ENCODE measurements at regions not wholly inside any gene's neighbourhood (a gene's known extent, or its start where the extent isn't known, plus 50 kb on each side); places are given as distances from the start of the nearest gene placed in this dataset.

DNA sequence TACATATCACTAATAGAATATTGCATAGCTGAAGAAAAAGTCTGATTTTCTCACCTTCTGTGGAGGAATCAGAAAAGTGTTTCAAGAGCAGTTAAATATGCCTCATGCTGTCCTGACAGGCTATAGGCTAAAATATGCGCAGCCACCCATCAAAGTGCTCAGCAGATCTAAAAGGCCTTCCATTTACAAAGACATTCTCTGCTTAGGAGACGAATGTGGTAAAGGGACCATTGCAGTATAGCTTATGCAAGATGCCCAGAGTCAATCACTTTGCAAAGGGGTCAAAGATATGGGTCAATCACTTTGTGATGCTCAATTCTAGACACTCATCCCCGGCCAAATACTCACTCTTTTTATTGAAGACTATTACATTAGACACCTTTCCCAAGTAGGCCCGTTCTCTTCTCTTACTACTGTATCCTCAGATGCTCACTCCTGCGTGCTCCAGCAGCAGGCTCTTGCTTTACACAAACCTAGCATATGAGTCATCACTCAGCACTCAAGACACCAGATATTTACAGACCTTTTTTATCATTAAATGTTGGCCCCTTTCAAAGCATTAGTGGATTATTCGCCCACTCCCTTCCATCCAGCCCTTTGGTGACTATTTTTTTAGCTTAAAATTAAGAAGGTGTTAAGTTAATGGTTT lies 568.2 kb upstream of the CDH18 start:
- no peak overlapping the region for H3K27ac ChIP-seq (ENCODE audit: low read depth, low read length)
- H3K4me3 ChIP-seq (ENCODE audit: low read length in 2 of 2) = no peak overlapping the region
- Mint-ChIP-seq H3K4me3 (no peak overlapping the region), H3K4me1 (no peaks in the 10 kb centered on the region), H3K27ac (no peak overlapping the region), H3K36me3 (no peaks in the 10 kb centered on the region), H3K9me3 (peaks cover 0 to 46% (median 10%) of the 10 kb centered on the region in 8 donors), H3K27me3 (no peaks in the 10 kb centered on the region)
- no peaks in the 10 kb centered on the region for H3K9me3 ChIP-seq (ENCODE audit: control insufficient read depth in 1 of 2, low read length in 2 of 2)
- no peaks in the 10 kb centered on the region for H3K4me1 ChIP-seq (ENCODE audit: insufficient read depth, low read length)
- intact Hi-C loops (cut with micrococcal nuclease) = no loop called here
- CTCF ChIA-PET (ENCODE audit: partially characterized antibody) = no interaction called here
- no peaks in the 10 kb centered on the region for H3K27me3 ChIP-seq (ENCODE audit: insufficient read depth, low read length)
- DNase-seq = no peak
- POLR2A ChIA-PET (ENCODE audit: partially characterized antibody) = no interaction called here
- no peaks in the 10 kb centered on the region for H3K36me3 ChIP-seq (ENCODE audit: insufficient read depth, low read length)

DNA sequence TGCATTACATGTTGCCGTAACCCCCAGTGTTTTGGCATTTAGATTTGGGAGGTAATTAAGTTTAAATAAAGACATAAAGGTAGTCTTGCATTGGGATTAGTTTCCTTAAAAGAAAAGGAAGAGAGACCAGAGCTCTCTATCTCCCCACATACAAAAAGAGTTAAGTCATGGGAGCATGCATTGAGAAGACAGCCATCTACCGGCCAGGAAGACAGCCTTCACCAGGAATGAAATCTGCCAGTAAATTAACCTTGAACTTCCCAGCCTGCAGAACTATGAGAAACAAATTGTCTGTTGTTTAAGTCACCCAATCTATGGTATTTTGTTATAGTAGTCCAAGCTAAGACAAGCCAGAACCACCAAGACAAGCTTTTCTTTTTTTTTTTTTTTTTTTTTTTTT lies 567.0 kb upstream of the CDH18 start:
- CTCF ChIA-PET (ENCODE audit: partially characterized antibody) = no interaction called here
- peaks cover 0 to 42% (median 9%) of the 10 kb centered on the region in 8 donors for H3K9me3 Mint-ChIP-seq
- no peaks in the 10 kb centered on the region for H3K36me3 Mint-ChIP-seq
- H3K4me1 Mint-ChIP-seq = no peaks in the 10 kb centered on the region
- no peaks in the 10 kb centered on the region for H3K27me3 Mint-ChIP-seq
- no peaks in the 10 kb centered on the region for H3K4me1 ChIP-seq (ENCODE audit: insufficient read depth, low read length)
- H3K9me3 ChIP-seq (ENCODE audit: control insufficient read depth in 1 of 2, low read length in 2 of 2) = no peaks in the 10 kb centered on the region
- no peak overlapping the region for H3K27ac ChIP-seq (ENCODE audit: low read depth, low read length)
- H3K4me3 Mint-ChIP-seq = no peak overlapping the region
- no peaks in the 10 kb centered on the region for H3K36me3 ChIP-seq (ENCODE audit: insufficient read depth, low read length)
- no peak for DNase-seq
- H3K27me3 ChIP-seq (ENCODE audit: insufficient read depth, low read length) = no peaks in the 10 kb centered on the region
- POLR2A ChIA-PET (ENCODE audit: partially characterized antibody) = no interaction called here
- H3K27ac Mint-ChIP-seq = no peak overlapping the region
- intact Hi-C loops (cut with micrococcal nuclease) = no loop called here
- H3K4me3 ChIP-seq (ENCODE audit: low read length in 2 of 2) = no peak overlapping the region

GRCh38 chr5:20554001-20554400 lies 566.0 kb upstream of the CDH18 start:
- H3K36me3 ChIP-seq (ENCODE audit: insufficient read depth, low read length) = no peaks in the 10 kb centered on the region
- no peak overlapping the region for H3K27ac ChIP-seq (ENCODE audit: low read depth, low read length)
- H3K4me1 ChIP-seq (ENCODE audit: insufficient read depth, low read length) = no peaks in the 10 kb centered on the region
- Mint-ChIP-seq H3K9me3 (peaks cover 2 to 46% (median 7%) of the 10 kb centered on the region in 8 donors), H3K36me3 (no peaks in the 10 kb centered on the region), H3K4me1 (no peaks in the 10 kb centered on the region), H3K27ac (no peak overlapping the region), H3K27me3 (no peaks in the 10 kb centered on the region), H3K4me3 (no peak overlapping the region)
- intact Hi-C loops (cut with micrococcal nuclease) = no loop called here
- H3K9me3 ChIP-seq (ENCODE audit: control insufficient read depth in 1 of 2, low read length in 2 of 2) = no peaks in the 10 kb centered on the region
- DNase-seq = no peak
- H3K27me3 ChIP-seq (ENCODE audit: insufficient read depth, low read length) = no peaks in the 10 kb centered on the region
- ChIA-PET CTCF (ENCODE audit: partially characterized antibody) (no interaction called here), POLR2A (ENCODE audit: partially characterized antibody) (no interaction called here)
- H3K4me3 ChIP-seq (ENCODE audit: low read length in 2 of 2) = no peak overlapping the region

- POLR2A ChIA-PET (ENCODE audit: partially characterized antibody) = no interaction called here
Observed at GRCh38 chr5:20537911-20538703, 550.1 kb upstream of the CDH18 start.

GRCh38 chr5:20536813-20537212 lies 548.8 kb upstream of the CDH18 start:
- H3K4me3 Mint-ChIP-seq = no peak overlapping the region
- no peak overlapping the region for H3K27ac Mint-ChIP-seq
- Histone ChIP-seq H3K27me3 (ENCODE audit: insufficient read depth, low read length) (no peaks in the 10 kb centered on the region), H3K4me3 (ENCODE audit: low read length in 2 of 2) (no peak overlapping the region), H3K27ac (ENCODE audit: low read depth, low read length) (no peak overlapping the region), H3K4me1 (ENCODE audit: insufficient read depth, low read length) (no peaks in the 10 kb centered on the region), H3K9me3 (ENCODE audit: control insufficient read depth in 1 of 2, low read length in 2 of 2) (no peaks in the 10 kb centered on the region), H3K36me3 (ENCODE audit: insufficient read depth, low read length) (no peaks in the 10 kb centered on the region)
- ChIA-PET CTCF (ENCODE audit: partially characterized antibody) (interaction anchor here (0.7 kb wide), 1 partner anchor 30 kb away, joined by 4 read pairs; no protein-coding TSS in a partner anchor), POLR2A (ENCODE audit: partially characterized antibody) (no interaction called here)
- no peaks in the 10 kb centered on the region for H3K4me1 Mint-ChIP-seq
- intact Hi-C loops (cut with micrococcal nuclease) = no loop called here
- H3K36me3 Mint-ChIP-seq = no peaks in the 10 kb centered on the region
- no peaks in the 10 kb centered on the region for H3K27me3 Mint-ChIP-seq
- no peak for DNase-seq
- peaks cover 2 to 28% (median 8%) of the 10 kb centered on the region in 8 donors for H3K9me3 Mint-ChIP-seq

More at GRCh38 chr5:20537911-20538703, 550.1 kb upstream of the CDH18 start:
- Mint-ChIP-seq H3K9me3 (peaks cover 0 to 18% (median 7%) of the 10 kb centered on the region in 8 donors), H3K4me1 (no peaks in the 10 kb centered on the region), H3K27ac (no peak overlapping the region), H3K4me3 (no peak overlapping the region), H3K36me3 (no peaks in the 10 kb centered on the region), H3K27me3 (no peaks in the 10 kb centered on the region)
- Histone ChIP-seq H3K27me3 (ENCODE audit: insufficient read depth, low read length) (no peaks in the 10 kb centered on the region), H3K9me3 (ENCODE audit: control insufficient read depth in 1 of 2, low read length in 2 of 2) (no peaks in the 10 kb centered on the region), H3K36me3 (ENCODE audit: insufficient read depth, low read length) (no peaks in the 10 kb centered on the region), H3K4me3 (ENCODE audit: low read length in 2 of 2) (no peak overlapping the region), H3K27ac (ENCODE audit: low read depth, low read length) (no peak overlapping the region), H3K4me1 (ENCODE audit: insufficient read depth, low read length) (no peaks in the 10 kb centered on the region)
- intact Hi-C loops (cut with micrococcal nuclease) = no loop called here
- CTCF ChIA-PET (ENCODE audit: partially characterized antibody) = no interaction called here
- no peak for DNase-seq

GRCh38 chr5:20536341-20536740 lies 548.3 kb upstream of the CDH18 start:
- CTCF ChIA-PET (ENCODE audit: partially characterized antibody) = no interaction called here
- intact Hi-C loops (cut with micrococcal nuclease) = no loop called here
- Mint-ChIP-seq H3K4me1 (no peaks in the 10 kb centered on the region), H3K27ac (no peak overlapping the region), H3K4me3 (no peak overlapping the region), H3K27me3 (no peaks in the 10 kb centered on the region), H3K9me3 (peaks cover 2 to 28% (median 9%) of the 10 kb centered on the region in 8 donors), H3K36me3 (no peaks in the 10 kb centered on the region)
- Histone ChIP-seq H3K27ac (ENCODE audit: low read depth, low read length) (no peak overlapping the region), H3K4me3 (ENCODE audit: low read length in 2 of 2) (no peak overlapping the region), H3K36me3 (ENCODE audit: insufficient read depth, low read length) (no peaks in the 10 kb centered on the region), H3K4me1 (ENCODE audit: insufficient read depth, low read length) (no peaks in the 10 kb centered on the region), H3K27me3 (ENCODE audit: insufficient read depth, low read length) (no peaks in the 10 kb centered on the region), H3K9me3 (ENCODE audit: control insufficient read depth in 1 of 2, low read length in 2 of 2) (no peaks in the 10 kb centered on the region)
- no peak for DNase-seq
- POLR2A ChIA-PET (ENCODE audit: partially characterized antibody) = no interaction called here

- Histone ChIP-seq H3K4me1 (ENCODE audit: insufficient read depth, low read length) (no peaks in the 10 kb centered on the region), H3K4me3 (ENCODE audit: low read length in 2 of 2) (no peak overlapping the region), H3K27ac (ENCODE audit: low read depth, low read length) (no peak overlapping the region), H3K9me3 (ENCODE audit: control insufficient read depth in 1 of 2, low read length in 2 of 2) (no peaks in the 10 kb centered on the region), H3K36me3 (ENCODE audit: insufficient read depth, low read length) (no peaks in the 10 kb centered on the region), H3K27me3 (ENCODE audit: insufficient read depth, low read length) (no peaks in the 10 kb centered on the region)
- no peak overlapping the region for H3K4me3 Mint-ChIP-seq
- H3K27ac Mint-ChIP-seq = no peak overlapping the region
- H3K4me1 Mint-ChIP-seq = no peaks in the 10 kb centered on the region
- POLR2A ChIA-PET (ENCODE audit: partially characterized antibody) = no interaction called here
- H3K36me3 Mint-ChIP-seq = no peaks in the 10 kb centered on the region
- H3K9me3 Mint-ChIP-seq = peaks cover 3 to 41% (median 21%) of the 10 kb centered on the region in 8 donors
- intact Hi-C loops (cut with micrococcal nuclease) = no loop called here
- DNase-seq = no peak
- CTCF ChIA-PET (ENCODE audit: partially characterized antibody) = no interaction called here
- H3K27me3 Mint-ChIP-seq = no peaks in the 10 kb centered on the region
Observed at GRCh38 chr5:20528471-20528870, 540.5 kb upstream of the CDH18 start.

Data from CD4-positive, alpha-beta memory T cell (primary cell).